HG03432 (cell line): ENCODE measurements at regions not wholly inside any gene's neighbourhood (a gene's known extent, or its start where the extent isn't known, plus 50 kb on each side); places are given as distances from the start of the nearest gene placed in this dataset.
"Not testable (repeated sequence)": the region's sequence is repeated elsewhere in the genome, so short reads cannot be mapped to it uniquely, and the experiment has no call there.

ENCODE experiments used
- ATAC-seq: cut with Tn5 transposase; IDR thresholded peaks from one replicate; pipeline ENCODE4 v1.9.1; 2021; ENCODE audit warnings: mild to moderate bottlenecking, moderate library complexity; ENCODE audit not compliant: unreplicated experiment

GRCh38 chr2:234375176-234375880, 121.6 kb downstream of the ARL4C start:
- ATAC-seq, result no peak

GRCh38 chr2:234374736-234375135, 122.1 kb downstream of the ARL4C start:
- ATAC-seq, result no peak

GRCh38 chr2:234374150-234374508, 122.8 kb downstream of the ARL4C start:
- ATAC-seq, result no peak

GRCh38 chr2:234373481-234374149, 123.3 kb downstream of the ARL4C start:
- no peak for ATAC-seq

- ATAC-seq, result no peak
Measured at GRCh38 chr2:234373060-234373459, 123.8 kb downstream of the ARL4C start.

- no peak for ATAC-seq
Measured at GRCh38 chr2:234372506-234372905, 124.4 kb downstream of the ARL4C start.

- no peak for ATAC-seq
Measured at GRCh38 chr2:234368861-234369261, 128.0 kb downstream of the ARL4C start.

GRCh38 chr2:234366891-234367290, 130.0 kb downstream of the ARL4C start:
- no peak for ATAC-seq

GRCh38 chr2:234364661-234365060, 132.2 kb downstream of the ARL4C start:
- ATAC-seq, result no peak

- no peak for ATAC-seq
Measured at GRCh38 chr2:234363647-234364294, 133.1 kb downstream of the ARL4C start.

- ATAC-seq, result no peak
Measured at GRCh38 chr2:234363011-234363487, 133.8 kb downstream of the ARL4C start.

- ATAC-seq, result not testable (repeated sequence)
Measured at GRCh38 chr2:234360313-234360975, 136.4 kb downstream of the ARL4C start.

GRCh38 chr2:234357666-234358065, 139.2 kb downstream of the ARL4C start:
- no peak for ATAC-seq

GRCh38 chr2:234355808-234356365, 141.0 kb downstream of the ARL4C start:
- no peak for ATAC-seq

- no peak for ATAC-seq
Measured at GRCh38 chr2:234355021-234355720, 141.7 kb downstream of the ARL4C start.

- ATAC-seq, result no peak
Measured at GRCh38 chr2:234352270-234352669, 144.6 kb downstream of the ARL4C start.

GRCh38 chr2:234351866-234352265, 145.0 kb downstream of the ARL4C start:
- ATAC-seq, result not testable (repeated sequence)

GRCh38 chr2:234348081-234348480, 148.8 kb downstream of the ARL4C start:
- no peak for ATAC-seq

GRCh38 chr2:234345921-234346320, 151.0 kb downstream of the ARL4C start:
- ATAC-seq, result no peak

- no peak for ATAC-seq
Measured at GRCh38 chr2:234344012-234344411, 152.9 kb downstream of the ARL4C start.
